Progenitor cell of endocrine pancreas (in vitro differentiated cells): ENCODE measurements at regions not wholly inside any gene's neighbourhood (a gene's known extent, or its start where the extent isn't known, plus 50 kb on each side); places are given as distances from the start of the nearest gene placed in this dataset.
A peak's percentile ranks its signal among the peaks of the same experiment; 100 is the strongest.

Experiments used
- DNase-seq: peaks from one replicate; pipeline ENCODE4 v3.0.0; 2021; ENCODE audit warnings: low spot score; ENCODE audit not compliant: unreplicated experiment
- H3K27ac Mint-ChIP-seq: 2 replicates; pipeline ENCODE4 v1.8.0; 2021; ENCODE audit warnings: mild to moderate bottlenecking, moderate library complexity, mixed read lengths
- H3K27me3 Mint-ChIP-seq: 2 replicates; pipeline ENCODE4 v1.8.0; 2021; ENCODE audit warnings: mixed read lengths
- H3K36me3 Mint-ChIP-seq: 2 replicates; pipeline ENCODE4 v1.8.0; 2022; ENCODE audit warnings: mixed read lengths; ENCODE audit not compliant: insufficient read depth
- H3K4me1 Mint-ChIP-seq: 2 replicates; pipeline ENCODE4 v1.8.0; 2021; ENCODE audit warnings: low read depth, mixed read lengths
- H3K4me3 Mint-ChIP-seq: 2 replicates; pipeline ENCODE4 v1.8.0; 2021; ENCODE audit warnings: low read depth, mild to moderate bottlenecking, moderate library complexity, mixed read lengths
- H3K9me3 Mint-ChIP-seq: 2 replicates; pipeline ENCODE4 v1.8.0; 2021; ENCODE audit warnings: low read depth, mixed read lengths
- CTCF ChIP-seq: fragments of 200-600 bp; sonication (generic); IDR thresholded peaks from one replicate; pipeline ENCODE4 v1.5.0; 2021; ENCODE audit warnings: antibody characterized with exemption, mild to moderate bottlenecking; ENCODE audit not compliant: unreplicated experiment

GRCh38 chr1:234775477-234776246, 165.7 kb upstream of the IRF2BP2 start:
- H3K27ac Mint-ChIP-seq: no peak overlapping the region
- no peak for TF ChIP-seq CTCF
- DNase-seq: no peak

GRCh38 chr1:234774971-234775370, 165.0 kb upstream of the IRF2BP2 start:
- DNase-seq: no peak
- H3K27ac Mint-ChIP-seq: no peak overlapping the region
- no peaks in the 10 kb centered on the region for H3K9me3 Mint-ChIP-seq
- no peak for TF ChIP-seq CTCF
- H3K27me3 Mint-ChIP-seq: no peaks in the 10 kb centered on the region
- H3K36me3 Mint-ChIP-seq: no peaks in the 10 kb centered on the region
- no peak overlapping the region for H3K4me3 Mint-ChIP-seq
- H3K4me1 Mint-ChIP-seq: peaks cover 11% of the 10 kb centered on the region

More at GRCh38 chr1:234775477-234776246, 165.7 kb upstream of the IRF2BP2 start:
- Mint-ChIP-seq H3K36me3 (no peaks in the 10 kb centered on the region), H3K27me3 (no peaks in the 10 kb centered on the region), H3K4me3 (no peak overlapping the region), H3K9me3 (no peaks in the 10 kb centered on the region), H3K4me1 (peaks cover 11% of the 10 kb centered on the region)

GRCh38 chr1:234773936-234774677, 164.1 kb upstream of the IRF2BP2 start:
- no peak for TF ChIP-seq CTCF
- no peaks in the 10 kb centered on the region for H3K36me3 Mint-ChIP-seq
- no peaks in the 10 kb centered on the region for H3K27me3 Mint-ChIP-seq

GRCh38 chr1:234772345-234773147, 162.6 kb upstream of the IRF2BP2 start:
- no peak for DNase-seq
- TF ChIP-seq CTCF: no peak
- no peaks in the 10 kb centered on the region for H3K9me3 Mint-ChIP-seq
- peak overlapping the region; percentile 76 for H3K27ac Mint-ChIP-seq
- H3K4me1 Mint-ChIP-seq: peaks cover 27% of the 10 kb centered on the region
- H3K27me3 Mint-ChIP-seq: no peaks in the 10 kb centered on the region
- H3K36me3 Mint-ChIP-seq: no peaks in the 10 kb centered on the region
- no peak overlapping the region for H3K4me3 Mint-ChIP-seq

More at GRCh38 chr1:234773936-234774677, 164.1 kb upstream of the IRF2BP2 start:
- no peaks in the 10 kb centered on the region for H3K9me3 Mint-ChIP-seq
- no peak overlapping the region for H3K4me3 Mint-ChIP-seq
- H3K4me1 Mint-ChIP-seq: peaks cover 18% of the 10 kb centered on the region
- no peak overlapping the region for H3K27ac Mint-ChIP-seq
- DNase-seq: no peak
